ENCODE measurements at regions not wholly inside any gene's neighbourhood (a gene's known extent, or its start where the extent isn't known, plus 50 kb on each side); places are given as distances from the start of the nearest gene placed in this dataset.

GRCh38 chr10:59508296-59508695, 145.9 kb upstream of the FAM13C start:
- TF ChIP-seq, protein P1, sequence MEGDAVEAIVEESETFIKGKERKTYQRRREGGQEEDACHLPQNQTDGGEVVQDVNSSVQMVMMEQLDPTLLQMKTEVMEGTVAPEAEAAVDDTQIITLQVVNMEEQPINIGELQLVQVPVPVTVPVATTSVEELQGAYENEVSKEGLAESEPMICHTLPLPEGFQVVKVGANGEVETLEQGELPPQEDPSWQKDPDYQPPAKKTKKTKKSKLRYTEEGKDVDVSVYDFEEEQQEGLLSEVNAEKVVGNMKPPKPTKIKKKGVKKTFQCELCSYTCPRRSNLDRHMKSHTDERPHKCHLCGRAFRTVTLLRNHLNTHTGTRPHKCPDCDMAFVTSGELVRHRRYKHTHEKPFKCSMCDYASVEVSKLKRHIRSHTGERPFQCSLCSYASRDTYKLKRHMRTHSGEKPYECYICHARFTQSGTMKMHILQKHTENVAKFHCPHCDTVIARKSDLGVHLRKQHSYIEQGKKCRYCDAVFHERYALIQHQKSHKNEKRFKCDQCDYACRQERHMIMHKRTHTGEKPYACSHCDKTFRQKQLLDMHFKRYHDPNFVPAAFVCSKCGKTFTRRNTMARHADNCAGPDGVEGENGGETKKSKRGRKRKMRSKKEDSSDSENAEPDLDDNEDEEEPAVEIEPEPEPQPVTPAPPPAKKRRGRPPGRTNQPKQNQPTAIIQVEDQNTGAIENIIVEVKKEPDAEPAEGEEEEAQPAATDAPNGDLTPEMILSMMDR (conservative IDR thresholded peaks at IDR 0.05): no peak
- no peak for TF ChIP-seq ZFX (IDR thresholded peaks at IDR 0.05)

All from C4-2B (cell line).